NOMO-1 treated with dmso at 0.1 percent for 144 hours (cell line): ENCODE measurements at regions not wholly inside any gene's neighbourhood (a gene's known extent, or its start where the extent isn't known, plus 50 kb on each side); places are given as distances from the start of the nearest gene placed in this dataset.
"Not testable (repeated sequence)": the region's sequence is repeated elsewhere in the genome, so short reads cannot be mapped to it uniquely, and the experiment has no call there.

Experiments
- DNase-seq: peaks from one replicate; lab custom pipeline; 2025; ENCODE audit not compliant: unreplicated experiment; lab: John Stamatoyannopoulos, UW

DNA sequence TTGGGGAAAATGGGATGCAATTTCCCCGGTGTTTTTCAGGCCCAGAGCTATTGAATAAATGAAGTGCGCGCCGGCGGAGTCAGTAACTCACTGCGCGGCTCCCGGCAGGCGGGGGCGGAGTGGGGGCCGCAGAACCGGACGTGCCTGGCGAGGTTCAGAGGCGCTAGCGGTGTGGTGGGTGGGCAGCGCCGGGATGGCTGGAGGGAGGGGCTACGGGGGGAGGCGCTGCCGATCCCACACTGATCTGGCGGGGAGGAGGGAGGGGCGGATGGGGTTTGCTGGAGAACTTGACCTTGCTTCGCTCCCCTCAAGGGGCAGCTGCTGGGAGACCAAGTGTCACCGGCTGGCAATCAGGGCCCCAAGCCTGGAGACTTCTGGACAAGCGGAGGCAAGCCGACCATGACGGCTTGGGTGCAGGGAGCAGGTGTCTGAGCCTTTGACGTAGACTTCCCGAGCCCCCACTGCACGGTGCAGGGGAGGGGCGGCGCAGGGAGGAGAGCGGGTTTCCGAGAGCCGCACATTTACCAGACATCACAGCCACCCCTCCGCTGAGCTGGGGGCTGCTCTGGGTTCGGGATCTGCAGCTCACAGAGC is 174.1 kb upstream of the RTL1 start:
- DNase-seq: no peak

DNA sequence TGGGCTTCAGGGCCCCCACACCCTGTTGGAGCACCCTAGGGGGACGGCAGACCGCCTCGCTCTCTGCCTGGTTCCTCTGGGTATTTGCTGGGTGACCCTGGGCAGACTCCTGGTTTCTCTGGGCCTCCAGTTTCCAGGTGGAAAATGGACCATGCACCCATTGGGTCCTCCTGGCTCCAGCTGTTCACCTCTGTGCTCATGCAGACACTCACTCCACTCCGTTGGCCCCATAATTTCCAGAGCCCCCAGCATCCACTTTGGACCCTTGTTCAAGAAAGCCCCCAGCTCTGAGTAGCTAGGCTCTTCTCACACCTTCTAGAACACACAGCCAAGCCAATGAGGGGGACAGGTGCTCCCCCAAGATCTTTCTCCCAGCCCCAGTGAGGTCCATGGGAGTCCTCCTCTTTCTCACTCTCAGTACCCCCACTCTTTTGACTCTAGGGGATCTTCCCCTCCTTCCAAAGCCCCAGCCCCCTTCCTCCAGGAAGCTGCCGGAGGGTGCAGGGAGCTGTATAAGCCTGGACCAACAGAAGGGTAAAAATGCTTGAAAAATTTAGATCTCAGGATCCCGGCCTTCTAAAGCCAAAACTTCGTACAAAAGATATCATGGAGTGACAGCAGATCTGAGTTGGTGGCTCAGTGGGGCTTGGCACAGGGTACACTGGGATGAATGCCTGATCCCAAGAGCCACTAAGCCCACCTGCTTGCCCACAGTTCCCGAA is 174.8 kb upstream of the RTL1 start:
- no peak for DNase-seq

DNA sequence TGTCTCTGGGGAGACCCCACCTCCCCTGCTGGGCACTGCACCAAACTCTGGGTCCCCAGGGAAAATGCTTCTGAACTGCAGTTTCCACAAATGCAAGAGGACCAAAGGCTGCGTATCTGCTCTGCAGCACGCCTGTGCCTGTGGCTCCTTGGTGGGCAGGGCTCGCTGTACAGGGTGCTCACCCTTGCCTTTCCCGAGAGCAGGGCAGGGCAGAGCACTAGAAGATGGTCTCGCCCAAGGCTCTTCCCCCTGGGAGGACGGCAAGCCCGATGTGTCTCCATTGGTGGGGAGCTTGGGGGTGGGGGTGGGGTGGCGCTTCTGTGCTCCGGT is 175.3 kb upstream of the RTL1 start:
- no peak for DNase-seq

- DNase-seq: no peak
Measured at GRCh38 chr14:101080922-101081593, 177.5 kb upstream of the RTL1 start.

DNA sequence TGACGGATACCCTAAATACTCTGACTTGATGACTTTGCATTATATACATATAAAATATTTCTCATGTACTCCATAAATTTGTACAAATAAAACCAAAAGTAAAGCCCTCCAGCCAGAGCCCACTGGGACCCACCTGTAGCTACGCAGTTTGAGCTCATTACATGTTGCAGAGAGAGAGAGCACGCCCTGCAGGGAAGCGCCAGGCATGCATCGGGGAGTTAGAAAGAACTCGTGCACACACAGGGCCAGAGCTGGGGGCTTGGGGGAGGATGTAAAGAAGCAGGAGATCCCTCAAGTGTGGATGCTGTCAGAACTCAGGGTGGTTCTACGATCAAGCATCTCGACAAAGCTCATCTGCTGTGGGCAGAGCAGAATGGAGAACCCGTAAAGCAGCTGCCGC is 178.5 kb upstream of the RTL1 start:
- no peak for DNase-seq

DNA sequence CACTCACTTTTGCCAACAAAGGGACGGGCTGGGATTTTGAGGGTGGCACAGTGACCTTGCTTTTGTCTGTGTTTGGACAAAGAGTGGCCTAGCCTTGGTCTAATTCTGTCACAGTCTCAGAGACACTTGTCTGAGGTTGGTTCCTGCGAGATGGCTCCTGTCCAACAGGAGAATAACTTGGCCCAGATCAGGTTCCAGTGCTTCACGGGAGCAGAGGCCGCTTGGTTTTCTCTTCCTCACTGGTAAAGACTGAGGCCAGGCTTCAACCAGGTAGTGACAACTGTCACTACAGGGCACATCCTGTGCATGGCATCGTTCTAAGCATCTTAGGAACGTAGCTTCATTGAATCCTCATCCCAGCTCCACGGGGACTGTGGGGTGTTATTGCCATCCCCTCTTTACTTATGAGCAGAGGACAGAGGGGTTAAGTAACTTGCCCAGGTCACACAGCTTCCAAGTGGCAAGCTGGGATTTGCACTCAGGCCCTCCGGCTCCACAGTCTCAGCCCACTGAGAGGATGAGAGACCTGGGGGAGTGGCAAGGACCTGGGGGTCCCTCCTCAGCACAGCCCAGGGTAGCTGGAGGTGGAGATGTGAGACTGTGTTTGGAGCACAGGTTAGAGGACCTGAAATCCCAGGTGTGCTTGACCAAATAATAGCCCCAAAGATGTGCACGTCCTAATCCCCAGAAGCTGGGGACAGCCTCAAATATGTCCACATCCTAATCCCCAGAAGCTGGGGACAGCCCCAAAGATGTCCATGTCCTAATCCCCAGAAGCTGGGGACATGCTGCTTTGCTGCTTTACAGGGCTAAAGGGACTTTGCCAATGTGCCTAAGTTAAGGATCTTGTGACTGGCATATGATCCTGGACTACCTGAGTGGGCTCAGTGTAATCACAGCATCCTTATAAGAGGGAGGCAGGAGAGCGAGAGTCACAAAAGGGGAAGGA is 179.2 kb upstream of the RTL1 start:
- no peak for DNase-seq

DNA sequence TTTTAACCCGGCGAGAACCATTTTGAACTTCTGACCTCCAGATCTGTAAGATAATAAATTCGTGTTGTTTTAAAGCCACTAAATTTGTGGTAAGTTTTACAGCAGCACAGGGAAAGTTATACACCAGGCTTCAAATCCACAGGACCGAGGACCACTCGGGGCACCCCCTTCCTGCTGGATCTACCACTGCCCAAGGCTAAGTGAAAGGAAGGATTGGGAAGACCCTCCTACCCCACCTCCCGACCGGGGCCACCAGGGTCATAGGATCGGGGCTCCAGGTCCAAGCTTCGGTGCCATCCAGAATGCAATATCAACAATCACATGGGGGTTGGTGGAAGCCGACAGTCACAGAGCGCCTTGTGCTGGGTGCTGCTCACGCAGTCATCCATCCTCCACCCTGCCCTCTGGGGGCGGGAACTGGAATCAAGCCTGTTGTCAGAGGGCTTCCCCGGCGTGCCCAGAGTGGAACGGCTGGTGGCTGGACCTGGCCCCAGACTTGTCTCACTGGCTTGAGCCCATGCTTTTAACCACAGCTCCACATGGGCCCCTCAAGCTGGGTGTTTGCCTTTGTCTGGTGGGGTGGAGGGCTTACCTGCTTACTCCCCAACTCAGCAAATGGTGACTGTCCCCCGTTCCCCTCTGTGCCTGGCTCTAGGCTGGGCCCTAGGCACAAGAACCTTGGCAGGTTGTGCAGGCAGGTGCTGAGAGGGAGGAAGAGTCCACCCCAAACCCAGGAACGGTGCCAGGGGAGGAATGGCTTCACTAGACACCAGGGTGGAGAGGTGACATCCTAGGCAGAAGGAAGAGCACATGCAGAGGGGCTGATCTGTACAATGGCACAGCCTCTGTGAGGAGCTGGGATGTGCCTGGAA is 180.3 kb upstream of the RTL1 start:
- DNase-seq: no peak

- no peak for DNase-seq
Measured at GRCh38 chr14:101084436-101084826, 180.9 kb upstream of the RTL1 start.

- no peak for DNase-seq
Measured at GRCh38 chr14:101086926-101087325, 183.4 kb upstream of the RTL1 start.

GRCh38 chr14:101087614-101088394 is 184.3 kb upstream of the RTL1 start:
- DNase-seq: no peak

DNA sequence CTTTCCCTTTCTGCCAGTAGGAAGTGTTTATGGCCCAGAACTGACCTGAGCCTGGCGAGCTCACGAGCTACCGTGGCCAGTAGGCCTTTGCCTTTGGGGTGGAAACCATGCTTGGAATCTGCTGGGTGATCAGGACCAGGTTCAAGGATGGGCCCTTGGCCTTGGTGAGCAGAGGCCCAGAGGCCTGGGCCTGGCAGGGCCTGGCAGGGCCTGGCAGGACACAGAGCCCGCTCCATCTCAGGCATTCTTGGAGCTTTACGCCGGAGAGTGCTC is 184.8 kb upstream of the RTL1 start:
- no peak for DNase-seq

- DNase-seq: no peak
Measured at GRCh38 chr14:101088714-101089113, 185.2 kb upstream of the RTL1 start.

DNA sequence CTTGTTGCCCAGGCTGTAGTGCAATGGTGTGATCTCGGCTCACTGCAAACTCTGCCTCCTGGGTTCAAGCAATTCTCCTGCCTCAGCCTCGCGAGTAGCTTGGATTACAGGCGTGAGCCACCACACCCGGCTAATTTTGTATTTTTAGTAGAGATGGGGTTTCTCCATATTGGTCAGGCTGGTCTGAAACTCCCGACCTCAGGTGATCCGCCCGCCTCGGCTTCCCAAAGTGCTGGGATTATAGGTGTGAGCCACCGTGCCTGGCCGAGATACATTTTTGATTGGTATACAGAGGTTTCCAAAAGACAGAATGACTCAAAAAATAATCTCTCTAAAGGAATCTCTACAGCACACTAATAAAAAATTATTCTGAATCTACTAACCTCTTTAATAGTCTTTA is 187.0 kb upstream of the RTL1 start:
- DNase-seq: not testable (repeated sequence)

DNA sequence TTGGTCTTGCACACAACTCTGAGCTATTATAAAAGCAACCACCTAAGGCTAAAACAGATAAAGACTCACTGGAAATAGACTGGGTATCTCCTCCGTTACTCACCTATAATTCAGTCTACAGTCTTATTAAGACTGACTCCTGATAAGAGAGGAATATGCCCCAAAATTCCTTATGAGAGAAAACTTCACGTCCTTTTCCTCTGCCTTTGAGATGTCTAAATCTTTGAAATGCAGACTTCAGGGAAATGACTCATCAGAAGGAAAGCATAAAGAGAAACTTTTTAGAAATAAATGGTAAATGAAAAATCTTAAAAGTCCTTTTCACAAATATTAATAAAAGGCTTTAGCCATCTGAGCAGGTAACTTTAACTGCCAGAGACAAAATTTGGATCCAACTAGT is 187.5 kb upstream of the RTL1 start:
- no peak for DNase-seq

GRCh38 chr14:101094916-101095315 is 191.4 kb upstream of the RTL1 start:
- not testable (repeated sequence) for DNase-seq

- DNase-seq: no peak
Measured at GRCh38 chr14:101096551-101096950, 193.0 kb upstream of the RTL1 start.

- no peak for DNase-seq
Measured at GRCh38 chr14:101097109-101097793, 193.7 kb upstream of the RTL1 start.

- no peak for DNase-seq
Measured at GRCh38 chr14:101098177-101098576, 194.7 kb upstream of the RTL1 start.

GRCh38 chr14:101098641-101099040 is 195.1 kb upstream of the RTL1 start:
- no peak for DNase-seq
